GM13977 (cell line): ENCODE measurements at regions not wholly inside any gene's neighbourhood (a gene's known extent, or its start where the extent isn't known, plus 50 kb on each side); places are given as distances from the start of the nearest gene placed in this dataset.

Experiments used
- DNase-seq: peaks from one replicate; pipeline ENCODE4 v3.0.0; 2012; ENCODE audit warnings: low spot score
- in situ Hi-C: fragments of 300-500 bp; cut with MboI; formaldehyde crosslinking; loops from one replicate; pipeline ENCODE4 v1.12.0; 2022; ENCODE audit warnings: low sequenced_read_pairs, low pct_unique_long_range_greater_than_20kb, mixed read lengths, inconsistent platforms; ENCODE audit not compliant: unreplicated experiment
- TF ChIP-seq, protein P1 (sequence below): IDR thresholded peaks from 2 replicates; pipeline ENCODE4 v1.5.1; 2012; ENCODE audit warnings: mild to moderate bottlenecking, control low read depth; ENCODE audit not compliant: insufficient read depth; ENCODE audit errors: extremely low read depth, missing control alignments

DNA sequence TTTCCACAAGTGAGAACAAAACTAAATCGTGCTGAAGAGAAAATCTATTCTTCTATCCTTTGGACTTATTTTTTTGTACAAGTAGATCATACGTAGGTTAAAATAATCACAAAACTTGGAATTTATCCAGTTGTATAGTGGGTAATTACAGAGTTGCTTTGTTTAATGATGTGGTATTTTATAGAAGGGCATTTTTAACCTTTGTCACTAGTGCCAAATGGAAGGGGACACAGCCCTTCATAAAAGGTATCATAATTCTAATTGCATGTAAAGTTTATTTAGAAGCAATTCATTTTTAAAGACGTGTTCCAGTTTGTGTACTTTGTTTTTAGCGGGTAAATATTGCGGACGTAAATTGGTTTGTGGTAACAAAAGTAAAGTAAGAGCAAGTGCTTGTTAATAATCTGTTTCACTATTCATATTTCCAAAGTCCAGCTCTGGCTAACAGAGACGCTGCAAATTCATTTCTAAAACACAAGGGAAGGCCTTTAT lies 99.5 kb downstream of the ERCC5 start:
- in situ Hi-C loops = no loop called here
- DNase-seq = no peak
- TF ChIP-seq, protein P1, sequence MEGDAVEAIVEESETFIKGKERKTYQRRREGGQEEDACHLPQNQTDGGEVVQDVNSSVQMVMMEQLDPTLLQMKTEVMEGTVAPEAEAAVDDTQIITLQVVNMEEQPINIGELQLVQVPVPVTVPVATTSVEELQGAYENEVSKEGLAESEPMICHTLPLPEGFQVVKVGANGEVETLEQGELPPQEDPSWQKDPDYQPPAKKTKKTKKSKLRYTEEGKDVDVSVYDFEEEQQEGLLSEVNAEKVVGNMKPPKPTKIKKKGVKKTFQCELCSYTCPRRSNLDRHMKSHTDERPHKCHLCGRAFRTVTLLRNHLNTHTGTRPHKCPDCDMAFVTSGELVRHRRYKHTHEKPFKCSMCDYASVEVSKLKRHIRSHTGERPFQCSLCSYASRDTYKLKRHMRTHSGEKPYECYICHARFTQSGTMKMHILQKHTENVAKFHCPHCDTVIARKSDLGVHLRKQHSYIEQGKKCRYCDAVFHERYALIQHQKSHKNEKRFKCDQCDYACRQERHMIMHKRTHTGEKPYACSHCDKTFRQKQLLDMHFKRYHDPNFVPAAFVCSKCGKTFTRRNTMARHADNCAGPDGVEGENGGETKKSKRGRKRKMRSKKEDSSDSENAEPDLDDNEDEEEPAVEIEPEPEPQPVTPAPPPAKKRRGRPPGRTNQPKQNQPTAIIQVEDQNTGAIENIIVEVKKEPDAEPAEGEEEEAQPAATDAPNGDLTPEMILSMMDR = no peak

DNA sequence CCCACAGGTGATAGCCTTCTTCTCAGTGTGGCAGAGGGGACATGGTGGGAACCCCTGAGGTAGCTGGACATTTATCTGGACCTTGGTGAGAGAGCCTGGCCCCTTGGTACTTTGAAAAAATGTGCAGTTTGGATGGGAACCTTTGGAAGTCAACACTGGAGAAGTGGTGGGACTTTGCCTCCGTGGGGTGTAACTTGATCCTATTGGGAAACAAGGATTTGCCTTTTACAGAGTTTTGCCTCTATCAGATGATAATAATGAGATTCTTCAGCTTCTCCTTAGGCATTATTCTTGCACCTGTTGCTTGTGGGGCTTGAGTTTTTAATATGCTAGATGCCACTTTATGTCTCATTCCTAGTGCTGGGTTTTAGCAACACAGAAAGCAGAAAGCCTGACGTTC lies 99.0 kb downstream of the ERCC5 start:
- in situ Hi-C loops = no loop called here
- DNase-seq = no peak
- TF ChIP-seq, protein P1 = no peak

DNA sequence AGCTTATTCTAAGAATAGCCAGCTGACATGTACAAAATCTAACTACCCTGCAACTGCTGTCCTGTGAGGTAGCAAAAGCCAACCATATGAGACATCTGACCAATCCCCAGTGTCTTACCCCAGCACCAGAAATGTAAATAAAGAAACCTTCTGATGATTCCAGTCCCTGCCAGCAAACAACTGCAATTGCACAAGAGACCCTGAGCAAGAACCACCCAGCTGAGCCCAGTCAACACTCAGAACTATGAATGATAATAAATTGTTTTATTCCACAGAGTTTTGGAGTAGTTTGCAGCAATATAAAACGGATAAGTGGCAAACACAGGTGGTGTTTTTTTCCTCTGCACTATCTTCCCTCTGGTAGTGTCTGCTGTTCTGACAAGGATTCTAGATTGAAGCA lies 94.9 kb downstream of the ERCC5 start:
- in situ Hi-C loops = no loop called here
- TF ChIP-seq, protein P1 = no peak
- no peak for DNase-seq

DNA sequence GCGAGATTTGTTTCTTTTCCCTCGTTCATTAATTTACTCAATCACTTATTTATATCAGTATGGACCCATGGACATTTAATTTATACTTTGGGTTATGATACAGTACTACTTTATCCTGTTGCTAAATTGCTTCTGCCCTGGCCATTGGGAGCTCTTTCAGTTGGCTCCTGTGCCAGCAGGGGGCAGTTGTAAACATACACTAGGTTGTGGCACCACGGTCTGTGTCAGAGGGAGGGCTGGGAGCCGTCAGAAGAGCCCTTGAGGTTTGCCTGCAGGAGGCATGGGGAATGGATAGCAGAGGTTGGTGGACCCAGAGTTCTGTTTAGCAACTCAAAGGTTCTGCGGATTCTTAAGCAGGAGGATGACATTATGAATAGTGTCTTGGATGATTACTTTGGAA lies 94.3 kb downstream of the ERCC5 start:
- TF ChIP-seq, protein P1 = no peak
- in situ Hi-C loops = no loop called here
- no peak for DNase-seq

DNA sequence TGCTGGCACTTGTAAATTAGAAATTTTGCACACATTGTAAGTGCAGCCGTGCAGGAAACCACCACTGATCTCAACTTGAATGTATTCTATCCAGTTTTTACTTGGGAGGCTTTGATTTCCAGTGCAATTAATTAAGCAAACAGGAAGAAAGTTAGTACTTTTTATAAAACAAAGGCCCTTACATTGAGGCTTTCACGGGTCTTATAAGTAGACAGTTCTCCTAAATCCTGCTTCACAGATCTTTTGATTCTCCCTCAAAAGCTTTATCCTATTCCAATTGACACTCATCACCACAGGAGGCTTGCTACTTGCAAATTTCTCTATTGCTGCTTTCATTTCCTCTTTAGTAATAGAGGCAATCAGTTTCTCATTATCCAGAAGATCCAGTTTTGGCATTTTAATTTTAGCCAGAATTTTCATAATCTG lies 90.1 kb downstream of the ERCC5 start:
- in situ Hi-C loops = no loop called here
- TF ChIP-seq, protein P1 = no peak
- no peak for DNase-seq

DNA sequence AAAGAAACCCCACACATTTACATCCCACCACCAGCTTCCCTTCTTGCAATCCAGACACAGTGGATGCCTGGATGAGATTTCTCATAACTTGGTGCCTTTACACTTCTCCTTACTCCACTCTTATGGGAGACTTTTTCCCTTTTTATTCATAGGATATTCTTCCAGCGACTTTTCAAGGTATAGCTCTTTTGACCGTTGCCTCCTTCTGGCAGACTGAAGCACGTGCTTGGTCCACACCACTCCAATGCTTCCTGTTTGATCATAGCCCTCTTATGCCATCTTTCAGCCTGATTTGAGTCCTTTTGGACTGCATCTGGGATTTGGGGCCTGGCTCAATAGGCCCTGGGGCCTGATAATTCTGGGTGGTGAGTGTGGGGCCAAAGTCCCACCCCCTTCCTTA lies 87.7 kb downstream of the ERCC5 start:
- DNase-seq = no peak
- TF ChIP-seq, protein P1 = no peak
- in situ Hi-C loops = no loop called here

DNA sequence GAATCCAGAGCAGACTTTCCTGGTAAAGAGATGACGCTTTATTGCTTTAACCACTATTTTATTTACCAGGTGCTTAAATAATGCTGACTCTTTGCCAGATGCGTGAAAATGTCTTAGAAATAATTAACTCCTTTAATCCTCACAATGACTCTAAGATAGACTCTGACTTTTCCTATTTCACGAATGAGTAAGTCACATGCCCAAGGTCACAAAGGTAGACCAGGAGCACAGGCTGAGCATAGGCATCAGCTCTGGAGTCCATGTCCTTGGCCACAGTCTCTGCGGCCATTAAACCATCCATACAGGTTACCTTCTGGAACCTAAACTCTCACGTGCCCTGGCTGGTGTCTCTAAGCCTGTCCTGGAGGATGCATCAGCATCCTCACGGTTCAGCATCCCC lies 87.3 kb downstream of the ERCC5 start:
- in situ Hi-C loops = no loop called here
- TF ChIP-seq, protein P1 = no peak
- DNase-seq = no peak
